Lung (tissue), 11 donors: ENCODE measurements at regions not wholly inside any gene's neighbourhood (a gene's known extent, or its start where the extent isn't known, plus 50 kb on each side); places are given as distances from the start of the nearest gene placed in this dataset.

Experiments used
- ATAC-seq: fragments of 200-7000 bp; cut with Tn5 transposase; one replicate; pipeline ENCODE4 v1.9.1; 2020; ENCODE audit warnings: moderate number of reproducible peaks; ENCODE audit not compliant: insufficient read depth, low FRiP score
- DNase-seq, 3 donors: peaks; one replicate each; pipeline ENCODE4 v3.0.0-alpha.2; 2013 to 2017
- H3K27ac ChIP-seq, 2 donors: one replicate each; pipeline ENCODE4 v1.5.1; 2013; ENCODE audit warnings: mild to moderate bottlenecking in 2 of 2, moderate library complexity in 2 of 2, control low read depth in 1 of 2, inconsistent platforms in 1 of 2, low read depth in 1 of 2, low read length in 1 of 2
- H3K27me3 ChIP-seq, 3 donors: one replicate each; pipeline ENCODE4 v1.5.1; 2013; ENCODE audit warnings: low read length in 2 of 3; ENCODE audit not compliant: control insufficient read depth in 3 of 3, insufficient read depth in 3 of 3
- H3K36me3 ChIP-seq, 4 donors: one replicate each; pipeline ENCODE4 v1.5.1; 2013; ENCODE audit warnings: low read length in 4 of 4, mild to moderate bottlenecking in 1 of 4, moderate library complexity in 1 of 4; ENCODE audit not compliant: control insufficient read depth in 4 of 4, insufficient read depth in 4 of 4
- H3K4me1 ChIP-seq, 5 donors: one replicate each; pipeline ENCODE4 v1.5.1; 2013; ENCODE audit warnings: low read length in 5 of 5, mild to moderate bottlenecking in 2 of 5, moderate library complexity in 1 of 5; ENCODE audit not compliant: control insufficient read depth in 5 of 5, insufficient read depth in 5 of 5
- H3K4me3 ChIP-seq: one replicate; pipeline ENCODE4 v1.5.1; 2013; ENCODE audit warnings: mild to moderate bottlenecking, control low read depth, moderate library complexity
- H3K9ac ChIP-seq, 2 donors: one replicate each; pipeline ENCODE4 v1.5.1; 2013; ENCODE audit warnings: low read length in 2 of 2, control low read depth in 1 of 2; ENCODE audit not compliant: insufficient read depth in 1 of 2
- H3K9me3 ChIP-seq, 4 donors: one replicate each; pipeline ENCODE4 v1.5.1; 2013; ENCODE audit warnings: low read length in 3 of 4, mild to moderate bottlenecking in 1 of 4, moderate library complexity in 1 of 4; ENCODE audit not compliant: control insufficient read depth in 4 of 4, insufficient read depth in 3 of 4
- CTCF ChIP-seq: IDR thresholded peaks from 2 replicates; pipeline ENCODE4 v1.5.1; 2012; ENCODE audit warnings: mild to moderate bottlenecking; ENCODE audit errors: control extremely low read depth, extremely low read depth
- WGBS, 2 donors: extraction: QIAGEN DNeasy Blood & Tissue Kit; methylation state at CpG; one replicate each; pipeline ENCODE4 v1.1.7; 2013; 5-methylcytosine and 5-hydroxymethylcytosine counted together
- donor health status: control.
- donor health status: control.
- donor health status: Bipolar disorder and iron deficiency.
- donor health status: healthy.
- donor health status: DM: yes; HTN: yes; CAD: no.

- Histone ChIP-seq H3K9me3 (no peaks in the 10 kb centered on the region), H3K27ac (no peak overlapping the region), H3K4me1 (peaks cover 0 to 1% (median 0%) of the 10 kb centered on the region in 5 donors), H3K9ac (no peak overlapping the region), H3K4me3 (no peak overlapping the region), H3K36me3 (no peaks in the 10 kb centered on the region), H3K27me3 (no peaks in the 10 kb centered on the region)
- ATAC-seq (no peak), DNase-seq (no peak)
- whole genome bisulfite sequencing, 2 donors: 63 to 88% methylated on average over 2 of the region's 2 CpGs
- no peak for TF ChIP-seq CTCF
Observed at GRCh38 chr16:72264771-72265170, 92.8 kb upstream of the PMFBP1 start.

- Histone ChIP-seq H3K9ac (no peak overlapping the region), H3K27me3 (no peaks in the 10 kb centered on the region), H3K36me3 (no peaks in the 10 kb centered on the region), H3K27ac (no peak overlapping the region), H3K4me1 (peaks cover 0 to 1% (median 0%) of the 10 kb centered on the region in 5 donors), H3K4me3 (no peak overlapping the region), H3K9me3 (no peaks in the 10 kb centered on the region)
- ATAC-seq (no peak), DNase-seq (no peak)
- 79 to 97% methylated on average over 1 of the region's 1 CpG for WGBS, 2 donors
- no peak for TF ChIP-seq CTCF
Observed at GRCh38 chr16:72262711-72263110, 90.8 kb upstream of the PMFBP1 start.

- 47 to 77% methylated on average over 1 of the region's 1 CpG for WGBS, 2 donors
- Histone ChIP-seq H3K9me3 (no peaks in the 10 kb centered on the region), H3K27me3 (no peaks in the 10 kb centered on the region), H3K27ac (no peak overlapping the region), H3K9ac (no peak overlapping the region), H3K4me1 (peaks cover 0 to 1% (median 0%) of the 10 kb centered on the region in 5 donors), H3K4me3 (no peak overlapping the region), H3K36me3 (no peaks in the 10 kb centered on the region)
- DNase-seq: no peak
- TF ChIP-seq CTCF: no peak
- ATAC-seq: no peak
Observed at GRCh38 chr16:72261127-72261526, 89.2 kb upstream of the PMFBP1 start.

GRCh38 chr16:72256398-72257066 is 84.6 kb upstream of the PMFBP1 start:
- H3K9me3 ChIP-seq: no peaks in the 10 kb centered on the region
- H3K4me1 ChIP-seq: no peaks in the 10 kb centered on the region
- no peaks in the 10 kb centered on the region for H3K36me3 ChIP-seq
- no peak for TF ChIP-seq CTCF
- no peaks in the 10 kb centered on the region for H3K27me3 ChIP-seq
- peak in 2 of 3 donors; percentile 13 to 25 for DNase-seq
- no peak overlapping the region for H3K4me3 ChIP-seq
- ATAC-seq: no peak
- H3K27ac ChIP-seq: no peak overlapping the region
- no peak overlapping the region for H3K9ac ChIP-seq
- 64 to 79% methylated on average over 2 of the region's 2 CpGs for WGBS, 2 donors
